ENCODE measurements at regions not wholly inside any gene's neighbourhood (a gene's known extent, or its start where the extent isn't known, plus 50 kb on each side); places are given as distances from the start of the nearest gene placed in this dataset.

DNA sequence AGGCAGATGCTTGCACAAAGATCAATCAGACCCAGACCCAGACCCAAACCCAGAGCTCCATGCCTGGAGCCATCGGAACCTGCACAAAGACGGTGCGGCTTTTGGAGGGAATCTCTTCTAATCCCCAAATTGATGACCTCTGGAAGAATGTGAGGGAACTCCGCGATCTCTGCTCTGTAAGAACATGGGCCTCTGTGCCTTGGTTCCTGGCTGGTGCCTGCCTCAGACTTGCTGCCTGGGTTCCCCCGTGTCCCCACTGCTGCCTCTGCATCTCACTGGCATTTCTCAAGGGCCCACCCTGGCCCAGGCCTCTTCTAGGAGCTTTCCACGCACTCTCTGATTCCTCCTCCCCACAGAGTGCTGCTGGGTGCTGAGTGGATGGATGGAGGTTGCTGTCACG lies 1044.4 kb downstream of the TBC1D22A start:
- no peak overlapping the region for H3K4me3 Mint-ChIP-seq
- ATAC-seq (replicated peaks) = no peak
- H3K27me3 Mint-ChIP-seq = peaks cover 43 to 70% of the 10 kb centered on the region in 2 donors
- peaks cover 0 to 6% of the 10 kb centered on the region in 2 donors for H3K9me3 Mint-ChIP-seq
- DNase-seq = no peak
- H3K27ac Mint-ChIP-seq = no peak overlapping the region
- no peaks in the 10 kb centered on the region for H3K36me3 Mint-ChIP-seq
- H3K4me1 Mint-ChIP-seq = no peaks in the 10 kb centered on the region

DNA sequence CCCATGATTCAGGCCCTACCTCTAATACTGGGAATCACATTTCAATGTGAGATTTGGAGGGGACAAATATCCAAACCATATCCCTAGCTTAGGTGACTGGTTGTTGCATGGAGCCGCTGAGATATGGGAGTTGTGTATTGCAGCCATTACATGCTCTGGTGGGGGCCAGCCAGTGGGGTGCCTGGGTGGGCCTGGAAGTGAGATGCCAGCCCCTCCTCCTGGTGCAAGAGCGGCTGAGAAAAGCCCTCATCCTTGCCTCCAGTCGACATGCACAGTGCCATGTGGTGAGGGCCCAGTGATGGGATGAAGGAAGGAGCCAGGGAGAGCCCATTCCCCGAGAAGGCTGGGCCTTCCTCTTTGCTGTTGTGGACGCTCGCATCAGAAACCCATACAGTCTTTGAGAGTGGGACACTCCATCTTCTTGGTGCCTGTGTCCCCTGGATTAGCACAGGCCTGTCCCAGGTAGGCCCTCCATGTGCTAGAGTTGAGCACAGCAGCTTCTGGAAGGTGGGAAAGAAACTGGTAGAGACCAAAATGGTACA lies 1043.0 kb downstream of the TBC1D22A start:
- H3K4me1 Mint-ChIP-seq = no peaks in the 10 kb centered on the region
- ATAC-seq (replicated peaks) (no peak), DNase-seq (no peak)
- no peaks in the 10 kb centered on the region for H3K36me3 Mint-ChIP-seq
- H3K27me3 Mint-ChIP-seq = peaks cover 42 to 68% of the 10 kb centered on the region in 2 donors
- no peak overlapping the region for H3K27ac Mint-ChIP-seq
- peaks cover 0 to 6% of the 10 kb centered on the region in 2 donors for H3K9me3 Mint-ChIP-seq
- no peak overlapping the region for H3K4me3 Mint-ChIP-seq

DNA sequence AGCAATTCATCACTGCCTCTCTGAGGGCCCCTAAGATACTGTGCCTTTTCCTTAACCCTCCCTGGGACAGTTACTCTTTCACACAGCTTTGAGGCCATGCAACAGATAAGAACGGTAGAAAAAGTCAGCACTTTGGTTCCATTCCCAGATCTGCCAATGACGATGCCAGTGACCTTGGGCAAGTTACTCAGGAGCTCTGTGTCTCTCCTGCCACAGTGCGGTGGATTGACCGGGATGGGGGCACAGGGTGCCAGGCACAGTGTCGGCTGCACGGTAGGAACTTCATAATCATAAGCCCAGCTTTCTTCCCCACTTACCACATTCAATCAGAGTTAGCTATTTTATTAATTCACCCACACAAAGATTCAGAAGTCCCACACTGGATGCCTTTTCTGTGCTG lies 1041.8 kb downstream of the TBC1D22A start:
- no peak for ATAC-seq (replicated peaks)
- no peaks in the 10 kb centered on the region for H3K9me3 Mint-ChIP-seq
- no peak for DNase-seq
- no peaks in the 10 kb centered on the region for H3K4me1 Mint-ChIP-seq
- no peaks in the 10 kb centered on the region for H3K36me3 Mint-ChIP-seq
- no peak overlapping the region for H3K4me3 Mint-ChIP-seq
- peaks cover 37 to 59% of the 10 kb centered on the region in 2 donors for H3K27me3 Mint-ChIP-seq
- H3K27ac Mint-ChIP-seq = no peak overlapping the region

DNA sequence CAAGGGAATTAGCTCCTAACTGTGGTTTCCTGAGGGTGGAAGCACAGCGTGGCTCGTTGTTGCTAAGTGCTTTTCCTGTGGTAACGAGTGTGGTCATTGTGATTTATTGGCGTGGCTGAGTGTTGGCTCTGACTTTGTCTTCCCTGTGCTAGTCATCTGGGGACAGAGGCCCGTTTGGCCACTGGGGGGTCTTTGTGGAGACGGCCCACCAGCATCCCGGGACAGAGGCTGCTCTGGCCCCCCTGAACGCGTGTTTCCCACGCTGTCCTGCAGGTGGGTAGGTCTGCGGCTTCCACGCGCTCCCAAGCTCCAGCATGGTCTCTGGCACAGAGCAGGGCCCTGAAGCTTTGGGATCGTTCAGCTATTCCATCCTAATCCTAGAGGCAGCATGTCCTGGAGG lies 1040.0 kb downstream of the TBC1D22A start:
- no peak for ATAC-seq (replicated peaks)
- Mint-ChIP-seq H3K9me3 (peaks cover 0 to 2% of the 10 kb centered on the region in 2 donors), H3K4me3 (no peak overlapping the region), H3K27ac (no peak overlapping the region), H3K36me3 (peaks cover 0 to 3% of the 10 kb centered on the region in 2 donors), H3K27me3 (peaks cover 36 to 58% of the 10 kb centered on the region in 2 donors), H3K4me1 (no peaks in the 10 kb centered on the region)
- DNase-seq = no peak

DNA sequence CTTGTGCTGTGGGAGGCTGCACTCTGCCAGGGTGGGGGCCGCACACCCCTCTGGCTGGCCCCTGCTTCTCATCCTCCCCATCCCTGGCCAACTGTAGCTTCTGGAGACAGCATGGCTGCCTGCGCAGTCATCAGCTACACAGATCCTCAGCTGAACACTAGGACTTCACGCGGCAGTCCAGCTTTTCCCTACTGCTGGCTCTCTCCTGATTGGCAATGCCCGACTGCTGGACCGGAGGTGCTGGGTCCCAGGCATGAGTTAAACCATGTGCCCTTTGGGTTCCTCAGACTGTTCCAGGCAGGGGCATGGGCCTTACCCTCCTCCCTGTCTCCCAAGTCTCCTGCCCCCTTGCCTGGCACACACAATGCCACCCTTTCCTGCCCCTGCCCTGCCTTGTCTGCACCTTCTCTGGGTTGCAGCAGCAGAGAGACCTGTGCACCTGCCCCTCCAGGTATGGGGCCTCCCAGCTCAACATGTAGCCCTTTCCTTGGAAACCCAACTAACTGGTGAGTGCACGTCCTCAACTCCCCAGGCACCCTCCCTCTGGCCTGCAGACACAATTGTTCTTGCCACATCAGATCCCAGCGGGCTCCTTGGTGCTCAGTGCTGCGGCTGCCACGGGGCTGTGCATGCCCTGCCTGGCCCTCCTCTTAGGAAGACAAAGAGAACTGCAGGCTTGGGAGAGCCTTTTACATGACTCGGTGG lies 1039.2 kb downstream of the TBC1D22A start:
- ATAC-seq (replicated peaks) = no peak
- Mint-ChIP-seq H3K4me3 (no peak overlapping the region), H3K36me3 (peaks cover 0 to 3% of the 10 kb centered on the region in 2 donors), H3K4me1 (no peaks in the 10 kb centered on the region), H3K27me3 (peaks cover 35 to 58% of the 10 kb centered on the region in 2 donors), H3K27ac (no peak overlapping the region), H3K9me3 (peaks cover 0 to 2% of the 10 kb centered on the region in 2 donors)
- no peak for DNase-seq

DNA sequence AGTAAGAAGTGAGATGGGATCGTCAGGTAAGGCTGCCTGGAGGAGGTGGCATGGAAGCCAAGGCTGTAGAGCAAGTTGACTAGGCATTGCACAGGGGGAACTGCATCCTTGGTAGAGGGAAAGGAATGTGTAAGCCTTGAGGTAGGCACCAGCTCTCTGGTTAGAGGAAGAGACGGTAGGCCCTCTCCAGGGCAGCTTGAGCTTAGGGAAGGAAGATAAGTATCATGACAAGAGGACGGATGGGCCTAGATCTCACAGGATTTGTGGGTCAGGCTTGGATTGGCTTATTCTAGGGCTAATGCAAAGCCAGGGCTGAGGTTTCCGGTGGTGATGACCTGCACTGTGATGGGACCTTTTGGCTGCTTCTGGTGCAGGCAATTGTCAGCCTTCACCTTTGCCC lies 1035.8 kb downstream of the TBC1D22A start:
- H3K4me3 Mint-ChIP-seq = no peak overlapping the region

DNA sequence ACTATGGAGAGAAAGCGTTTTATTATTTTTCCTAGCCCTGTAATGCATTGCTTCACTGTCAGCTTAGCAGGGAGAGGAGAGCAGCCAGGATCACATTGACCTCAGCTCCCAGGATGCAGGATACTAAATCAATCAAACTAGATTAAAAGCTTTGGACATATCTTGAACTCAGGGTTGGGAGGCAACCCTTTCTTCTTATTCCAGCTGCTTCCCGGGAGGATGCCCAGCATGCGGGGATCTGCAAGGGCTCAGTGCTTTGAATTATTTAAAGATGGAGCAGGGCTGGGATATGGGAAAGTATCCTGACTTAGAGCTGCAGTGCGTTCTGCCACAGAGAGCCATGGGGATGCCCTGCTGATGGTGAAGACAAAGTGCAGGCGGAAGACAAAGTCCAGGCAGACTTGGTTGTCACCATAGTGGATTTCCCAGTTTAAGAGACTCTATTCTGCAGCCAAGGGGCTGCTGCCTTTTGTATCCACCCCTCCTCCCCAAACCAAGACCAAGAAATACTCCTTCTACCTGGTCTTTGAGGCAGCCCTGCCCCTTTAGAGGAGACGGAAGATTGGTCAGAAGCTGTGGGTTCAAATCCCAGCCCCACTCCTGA lies 1035.0 kb downstream of the TBC1D22A start:
- Mint-ChIP-seq H3K27me3 (peaks cover 33 to 43% of the 10 kb centered on the region in 2 donors), H3K4me3 (no peak overlapping the region), H3K36me3 (peaks cover 0 to 3% of the 10 kb centered on the region in 2 donors), H3K9me3 (peaks cover 0 to 2% of the 10 kb centered on the region in 2 donors), H3K27ac (no peak overlapping the region), H3K4me1 (no peaks in the 10 kb centered on the region)
- ATAC-seq (replicated peaks) (no peak), DNase-seq (no peak)

More for the DNA sequence above, 1035.8 kb downstream of the TBC1D22A start:
- Mint-ChIP-seq H3K36me3 (peaks cover 0 to 3% of the 10 kb centered on the region in 2 donors), H3K9me3 (peaks cover 0 to 2% of the 10 kb centered on the region in 2 donors), H3K4me1 (no peaks in the 10 kb centered on the region), H3K27me3 (peaks cover 37 to 51% of the 10 kb centered on the region in 2 donors), H3K27ac (no peak overlapping the region)
- DNase-seq (no peak), ATAC-seq (replicated peaks) (no peak)

DNA sequence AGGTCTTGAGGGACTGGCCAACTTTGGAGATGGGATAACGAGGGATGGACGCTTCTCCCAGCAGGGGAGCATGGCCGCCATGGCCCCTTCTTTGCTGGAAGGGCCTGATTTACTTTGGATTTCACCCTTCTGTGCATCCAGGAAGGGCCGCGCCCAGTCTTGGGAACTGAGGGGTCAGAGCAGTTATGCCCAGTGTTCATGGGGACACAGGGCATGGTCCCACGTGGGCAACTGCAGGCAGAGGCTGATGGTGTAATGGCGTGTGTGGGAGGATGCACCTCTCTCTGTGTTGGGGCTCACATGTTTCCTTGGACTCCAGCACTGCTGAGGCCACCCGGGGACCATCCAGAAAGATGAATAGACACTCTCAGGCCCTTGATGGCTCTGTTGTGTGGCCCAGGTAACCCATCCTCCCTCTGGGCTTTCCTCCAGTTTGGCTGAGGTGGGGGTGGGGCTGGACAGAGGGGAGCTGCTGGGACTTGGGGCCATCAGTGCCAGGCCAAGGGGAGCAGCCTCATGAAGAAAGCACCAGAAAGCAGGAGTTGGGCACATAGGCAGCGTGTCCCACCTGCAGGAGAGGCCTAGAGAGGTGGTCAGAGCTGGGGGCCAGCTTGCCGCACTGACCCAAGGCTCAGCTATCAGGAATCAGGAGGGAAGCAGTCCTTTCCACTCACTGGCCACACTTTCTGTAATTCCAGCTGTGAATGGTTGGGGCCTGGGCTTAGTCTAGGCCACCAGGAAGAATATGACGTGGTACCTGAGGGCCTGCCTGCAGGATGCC lies 1033.9 kb downstream of the TBC1D22A start:
- Mint-ChIP-seq H3K9me3 (peaks cover 0 to 2% of the 10 kb centered on the region in 2 donors), H3K27ac (no peak overlapping the region), H3K27me3 (peaks cover 22 to 32% of the 10 kb centered on the region in 2 donors), H3K4me1 (no peaks in the 10 kb centered on the region), H3K4me3 (no peak overlapping the region), H3K36me3 (peaks cover 0 to 3% of the 10 kb centered on the region in 2 donors)
- no peak for DNase-seq
- ATAC-seq (replicated peaks) = no peak

DNA sequence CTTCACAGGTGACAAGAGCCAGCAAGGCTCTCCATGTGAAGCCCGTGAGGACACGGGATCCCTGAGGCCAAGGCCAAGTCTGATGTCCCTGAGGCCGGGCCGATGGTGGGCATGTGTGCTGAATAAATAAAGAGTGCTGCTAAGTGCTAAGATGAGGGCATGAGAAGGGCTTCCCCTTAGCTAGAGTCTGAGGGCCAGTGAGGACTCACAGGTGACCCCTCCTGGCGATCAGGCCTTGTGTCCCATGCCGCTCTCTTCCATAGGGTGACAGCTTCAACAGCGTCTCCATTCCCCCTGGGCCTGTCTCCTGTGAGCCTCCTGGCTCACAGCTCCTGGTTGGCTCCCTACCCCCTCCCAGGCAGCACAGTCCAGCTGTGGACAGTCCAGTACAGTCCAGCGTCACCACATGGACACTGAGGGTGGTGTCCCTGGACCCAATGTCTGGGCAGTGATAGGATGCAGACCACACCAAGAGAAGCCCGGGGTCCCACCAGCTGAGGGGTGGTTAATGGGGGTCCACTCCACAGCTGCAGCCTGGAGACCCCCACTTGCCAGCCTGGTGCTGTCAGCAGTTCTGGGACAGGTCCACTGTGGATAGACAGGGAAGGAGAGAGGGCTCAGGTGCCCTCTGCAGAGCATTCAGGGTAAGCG lies 1033.2 kb downstream of the TBC1D22A start:
- Mint-ChIP-seq H3K4me1 (no peaks in the 10 kb centered on the region), H3K9me3 (peaks cover 0 to 2% of the 10 kb centered on the region in 2 donors), H3K4me3 (no peak overlapping the region), H3K27me3 (peaks cover 22 to 31% of the 10 kb centered on the region in 2 donors), H3K27ac (no peak overlapping the region), H3K36me3 (peaks cover 0 to 3% of the 10 kb centered on the region in 2 donors)
- no peak for DNase-seq
- no peak for ATAC-seq (replicated peaks)

DNA sequence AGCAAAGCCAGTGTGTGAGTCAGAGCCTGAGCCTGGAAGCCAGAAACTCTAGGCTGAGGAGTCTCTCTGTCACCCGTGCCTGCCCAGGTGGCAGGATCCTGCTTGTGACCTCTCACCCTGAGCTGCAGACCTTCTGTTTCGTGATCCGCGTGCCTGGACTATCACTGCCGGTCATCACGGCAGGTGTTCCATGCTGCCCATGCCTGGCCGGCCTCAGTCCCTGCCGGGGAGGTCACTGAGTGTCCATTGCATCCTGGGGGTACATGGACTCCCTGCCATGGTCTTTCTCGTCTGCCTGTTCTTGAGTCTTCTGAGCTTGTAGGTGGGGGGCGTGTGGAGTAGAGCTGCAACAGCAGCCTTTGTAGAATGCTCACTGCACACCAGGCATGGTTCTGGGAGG lies 1032.4 kb downstream of the TBC1D22A start:
- no peak overlapping the region for H3K27ac Mint-ChIP-seq
- ATAC-seq (replicated peaks) = no peak
- H3K27me3 Mint-ChIP-seq = peaks cover 22 to 32% of the 10 kb centered on the region in 2 donors
- peaks cover 0 to 2% of the 10 kb centered on the region in 2 donors for H3K9me3 Mint-ChIP-seq
- no peak overlapping the region for H3K4me3 Mint-ChIP-seq
- no peaks in the 10 kb centered on the region for H3K4me1 Mint-ChIP-seq
- peaks cover 0 to 3% of the 10 kb centered on the region in 2 donors for H3K36me3 Mint-ChIP-seq
- no peak for DNase-seq

DNA sequence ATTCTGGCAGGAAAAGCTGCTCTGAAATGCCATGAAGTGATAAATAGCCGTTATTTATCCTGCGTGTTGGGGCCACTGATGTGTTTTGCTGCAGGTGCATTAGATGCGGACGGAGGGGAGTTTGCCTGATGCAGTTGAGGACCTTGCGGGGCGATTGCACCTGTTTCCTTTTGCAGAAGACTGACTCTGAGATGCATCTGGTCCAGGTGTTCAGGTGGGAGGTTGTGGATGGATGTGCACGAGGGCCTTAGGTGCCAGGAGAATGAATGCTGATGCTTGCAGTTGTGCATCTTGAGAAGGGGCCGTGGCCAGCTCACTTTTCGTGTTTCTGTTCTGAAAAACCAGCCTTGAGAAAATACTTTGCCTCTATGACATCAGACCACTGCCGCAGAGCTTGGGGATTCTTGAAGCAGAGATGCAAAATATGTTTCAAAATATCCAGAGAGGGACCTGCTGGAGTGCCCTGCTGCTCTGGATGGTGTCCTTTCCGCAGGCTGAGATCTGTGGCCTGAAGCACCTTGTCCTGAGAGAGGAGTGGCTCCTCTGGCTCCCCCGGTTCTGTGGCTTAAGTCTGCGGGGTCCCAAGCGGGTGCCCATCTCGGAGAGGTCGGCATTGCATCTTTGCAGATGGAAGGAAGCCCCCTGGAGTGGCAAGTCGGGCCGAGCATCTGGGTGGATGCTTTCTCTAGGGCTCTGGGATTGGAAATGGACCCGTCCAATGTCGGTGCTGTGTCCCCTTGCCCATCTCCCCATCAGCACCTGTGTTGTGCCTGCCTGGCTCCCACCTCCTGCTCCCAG lies 1031.1 kb downstream of the TBC1D22A start:
- no peak for ATAC-seq (replicated peaks)
- no peak for DNase-seq
- H3K9me3 Mint-ChIP-seq = peaks cover 0 to 2% of the 10 kb centered on the region in 2 donors
- no peak overlapping the region for H3K27ac Mint-ChIP-seq
- peaks cover 0 to 3% of the 10 kb centered on the region in 2 donors for H3K36me3 Mint-ChIP-seq
- H3K27me3 Mint-ChIP-seq = peaks cover 23 to 39% of the 10 kb centered on the region in 2 donors
- no peaks in the 10 kb centered on the region for H3K4me1 Mint-ChIP-seq
- H3K4me3 Mint-ChIP-seq = no peak overlapping the region

DNA sequence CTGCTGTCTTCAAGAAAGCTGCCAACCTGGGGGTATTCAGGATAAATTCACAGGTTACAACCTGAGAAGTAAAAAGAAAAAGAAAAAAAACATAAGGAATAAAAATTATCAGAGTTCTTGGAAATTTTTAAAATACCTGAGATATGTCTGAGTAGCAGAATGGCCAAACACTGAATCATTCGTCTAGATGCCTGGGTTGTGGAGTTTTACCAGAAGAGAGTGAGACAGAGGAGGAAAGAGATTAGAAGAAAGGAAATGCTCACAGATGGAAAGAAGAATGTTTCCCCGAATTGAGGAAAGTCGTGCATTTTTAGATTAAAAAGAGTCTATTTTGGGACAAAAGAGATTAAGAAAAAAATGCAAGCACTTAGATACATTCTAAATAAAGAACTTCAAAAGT lies 1026.7 kb downstream of the TBC1D22A start:
- ATAC-seq (replicated peaks) (no peak), DNase-seq (no peak)
- no peaks in the 10 kb centered on the region for H3K4me1 Mint-ChIP-seq
- H3K27ac Mint-ChIP-seq = no peak overlapping the region
- H3K4me3 Mint-ChIP-seq = no peak overlapping the region
- peaks cover 25 to 38% of the 10 kb centered on the region in 2 donors for H3K27me3 Mint-ChIP-seq
- H3K36me3 Mint-ChIP-seq = peaks cover 0 to 3% of the 10 kb centered on the region in 2 donors
- H3K9me3 Mint-ChIP-seq = peaks cover 6% of the 10 kb centered on the region in 2 donors

DNA sequence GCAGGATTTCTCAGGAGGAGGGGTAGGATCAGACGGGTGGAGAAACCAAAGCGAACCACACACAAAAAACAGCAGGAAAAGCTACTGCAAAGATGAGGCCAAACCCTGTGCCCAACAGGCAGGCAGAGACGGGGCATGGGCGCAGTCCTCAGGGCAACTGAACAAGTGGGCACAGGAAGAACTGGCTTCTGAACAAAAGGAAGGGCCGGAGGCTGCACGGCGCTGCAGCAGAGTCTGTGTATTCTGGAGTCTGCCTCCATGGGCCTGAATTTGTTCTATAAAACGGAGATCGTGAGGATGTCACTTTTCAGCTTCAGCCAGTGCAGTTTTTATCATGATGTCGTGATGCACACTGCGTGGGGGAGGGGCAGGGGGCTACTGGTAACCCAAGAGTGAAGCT lies 1026.0 kb downstream of the TBC1D22A start:
- peaks cover 6% of the 10 kb centered on the region in 2 donors for H3K9me3 Mint-ChIP-seq
- H3K27ac Mint-ChIP-seq = no peak overlapping the region
- H3K36me3 Mint-ChIP-seq = peaks cover 0 to 3% of the 10 kb centered on the region in 2 donors
- no peaks in the 10 kb centered on the region for H3K4me1 Mint-ChIP-seq
- H3K4me3 Mint-ChIP-seq = no peak overlapping the region
- no peak for ATAC-seq (replicated peaks)
- no peak for DNase-seq
- peaks cover 27 to 45% of the 10 kb centered on the region in 2 donors for H3K27me3 Mint-ChIP-seq
